ENCODE measurements at regions not wholly inside any gene's neighbourhood (a gene's known extent, or its start where the extent isn't known, plus 50 kb on each side); places are given as distances from the start of the nearest gene placed in this dataset.

- TF ChIP-seq CTCF (IDR thresholded peaks at IDR 0.05 in 8 of 11, conservative IDR thresholded peaks at IDR 0.05 in 3 of 11) (no peak), POLR2AphosphoS5 (IDR thresholded peaks at IDR 0.05) (no peak)
Observed at GRCh38 chr1:103254691-103255090, 146.4 kb upstream of the COL11A1 start.
